Activated CD4-positive, alpha-beta T cell treated with anti-CD3 and anti-CD28 coated beads for 4 hours (primary cell): ENCODE measurements at regions not wholly inside any gene's neighbourhood (a gene's known extent, or its start where the extent isn't known, plus 50 kb on each side); places are given as distances from the start of the nearest gene placed in this dataset.
"Not testable (repeated sequence)": the region's sequence is repeated elsewhere in the genome, so short reads cannot be mapped to it uniquely, and the experiment has no call there.

Experiments
- DNase-seq, 2 donors: peaks; one replicate each; pipeline ENCODE4 v3.0.0-alpha.2; 2020

DNA sequence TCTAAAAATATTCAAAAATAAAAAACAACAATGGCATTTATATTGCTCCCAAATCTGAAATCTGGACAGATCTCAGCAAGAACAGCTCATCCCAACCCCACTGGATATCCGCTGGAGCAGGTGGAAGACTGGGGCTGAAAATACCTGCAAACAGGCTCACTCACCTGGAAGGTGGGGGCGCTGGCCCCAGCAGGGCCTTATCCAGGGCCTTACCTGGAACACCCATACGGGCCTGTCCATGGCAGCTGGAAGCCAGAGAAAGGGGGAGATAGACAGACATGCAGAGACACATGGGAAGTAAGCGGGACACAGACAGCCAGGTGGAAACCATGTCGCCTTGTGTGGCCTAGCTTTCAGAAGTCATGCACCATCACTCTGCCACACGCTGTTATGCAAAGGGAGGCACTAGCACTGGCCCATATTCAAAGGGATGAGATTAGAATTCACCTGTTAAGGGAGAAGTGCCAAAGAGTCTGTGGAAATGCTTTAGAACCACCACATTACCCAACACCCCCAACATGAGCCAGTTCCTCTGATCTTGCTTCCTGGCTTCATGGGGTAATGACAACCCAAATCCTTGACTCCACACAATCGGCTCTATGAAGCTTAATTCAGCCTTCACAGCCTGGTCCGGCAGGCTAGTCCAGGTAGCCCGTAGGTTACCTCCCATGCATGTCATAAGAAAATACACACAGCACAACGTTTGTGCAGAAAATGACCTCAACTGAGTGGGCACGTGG is 99.0 kb upstream of the CDYL start:
- no peak for DNase-seq

DNA sequence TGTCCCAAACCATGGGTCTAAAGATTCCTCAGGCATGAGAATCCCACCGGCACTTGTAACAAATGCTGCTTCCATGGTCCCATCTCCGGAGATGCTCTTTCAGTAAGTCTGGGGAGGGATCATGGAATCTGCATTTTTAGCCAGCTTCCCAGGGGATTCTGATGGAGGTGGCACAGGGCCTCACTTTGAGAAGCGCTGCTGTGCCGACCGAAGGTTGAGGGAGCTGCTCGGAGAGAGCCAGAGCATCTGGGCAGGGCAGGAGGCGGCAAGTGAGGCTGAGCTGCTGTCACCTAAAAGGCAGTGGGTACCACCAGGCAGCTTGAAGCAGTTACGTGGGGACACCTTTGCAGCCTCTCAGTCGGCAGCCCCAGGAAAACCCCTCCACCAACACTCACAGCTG is 100.2 kb upstream of the CDYL start:
- DNase-seq: no peak

DNA sequence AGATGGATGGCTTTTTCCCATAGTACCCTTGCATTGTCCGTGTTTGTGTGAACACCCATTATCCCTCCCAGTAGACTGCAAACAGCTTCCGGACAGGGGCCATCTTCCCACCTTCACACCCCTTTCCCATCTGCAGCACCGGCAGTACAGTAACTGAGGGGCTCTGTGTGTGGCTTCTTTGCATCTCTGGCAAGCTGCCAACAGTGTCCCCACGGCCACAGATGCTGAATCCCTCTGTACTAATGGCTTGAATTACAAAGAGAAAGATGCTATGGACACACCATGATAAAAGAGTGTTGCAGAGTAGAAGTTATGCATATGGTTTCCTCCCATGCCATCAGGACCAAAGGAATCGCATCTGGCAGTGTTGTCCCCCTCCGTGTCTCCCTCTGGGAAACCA is 101.1 kb upstream of the CDYL start:
- no peak for DNase-seq

DNA sequence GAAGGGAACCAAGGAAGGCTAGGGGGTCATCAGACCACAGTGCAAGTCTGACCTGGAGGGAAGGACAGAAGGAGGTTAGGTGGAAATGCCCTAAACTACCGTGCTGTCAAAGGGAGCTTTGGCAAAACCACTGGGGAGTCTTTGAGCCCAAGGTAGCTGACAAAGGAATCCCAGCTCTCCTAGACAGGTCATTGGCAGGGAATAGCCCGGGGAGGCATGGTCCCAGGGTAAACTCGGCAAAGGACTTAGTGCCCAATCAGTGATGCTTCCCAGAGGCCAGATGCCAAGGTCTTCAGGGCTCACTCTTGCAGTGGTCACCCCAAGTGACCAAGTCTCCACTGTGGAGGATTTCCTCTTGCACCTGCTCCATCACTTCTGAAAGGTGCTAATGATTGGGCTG is 102.3 kb upstream of the CDYL start:
- DNase-seq: no peak

DNA sequence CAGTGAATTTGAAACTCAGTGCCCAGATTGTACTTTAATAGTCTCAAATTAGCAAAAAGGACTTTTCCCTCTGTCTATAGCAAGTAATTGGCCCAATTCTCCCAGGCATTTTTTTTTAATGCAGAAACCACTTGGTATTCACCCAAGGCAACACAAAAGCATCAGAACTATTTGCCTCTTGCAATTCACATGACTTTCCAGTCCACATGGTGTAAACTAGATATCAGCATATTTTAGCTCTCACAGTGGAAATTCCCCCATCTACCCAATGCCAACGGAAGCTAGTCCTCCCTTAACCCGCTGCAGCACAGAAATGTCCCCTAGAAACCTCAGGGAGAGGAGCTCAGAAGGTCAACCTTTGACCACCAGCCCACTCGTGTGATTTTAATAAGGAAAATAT is 103.4 kb upstream of the CDYL start:
- no peak for DNase-seq

DNA sequence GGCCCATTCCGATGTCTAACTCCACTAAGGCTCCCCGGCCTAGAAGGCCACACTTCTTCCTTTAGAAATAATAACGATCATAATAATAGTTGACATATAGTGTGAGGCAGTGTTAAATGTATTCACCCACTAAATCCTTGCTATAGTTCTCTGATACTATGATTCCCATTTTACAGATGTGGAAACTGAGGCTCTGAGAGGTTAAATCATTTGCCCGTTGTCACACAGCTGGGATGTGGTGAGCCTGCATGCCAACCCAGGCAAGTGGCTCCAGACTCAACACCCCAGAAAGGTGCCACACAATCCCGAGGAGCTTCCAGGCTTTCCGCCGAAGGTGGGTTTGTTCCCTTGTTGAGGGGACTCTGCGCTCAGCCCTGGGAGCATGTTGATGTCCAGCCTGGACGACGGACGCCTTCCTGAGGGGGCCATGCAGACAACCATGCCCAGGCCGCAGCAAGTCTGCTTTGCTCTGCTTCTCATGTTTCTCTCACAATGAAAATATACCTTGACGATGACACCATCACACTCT is 104.6 kb upstream of the CDYL start:
- no peak for DNase-seq

DNA sequence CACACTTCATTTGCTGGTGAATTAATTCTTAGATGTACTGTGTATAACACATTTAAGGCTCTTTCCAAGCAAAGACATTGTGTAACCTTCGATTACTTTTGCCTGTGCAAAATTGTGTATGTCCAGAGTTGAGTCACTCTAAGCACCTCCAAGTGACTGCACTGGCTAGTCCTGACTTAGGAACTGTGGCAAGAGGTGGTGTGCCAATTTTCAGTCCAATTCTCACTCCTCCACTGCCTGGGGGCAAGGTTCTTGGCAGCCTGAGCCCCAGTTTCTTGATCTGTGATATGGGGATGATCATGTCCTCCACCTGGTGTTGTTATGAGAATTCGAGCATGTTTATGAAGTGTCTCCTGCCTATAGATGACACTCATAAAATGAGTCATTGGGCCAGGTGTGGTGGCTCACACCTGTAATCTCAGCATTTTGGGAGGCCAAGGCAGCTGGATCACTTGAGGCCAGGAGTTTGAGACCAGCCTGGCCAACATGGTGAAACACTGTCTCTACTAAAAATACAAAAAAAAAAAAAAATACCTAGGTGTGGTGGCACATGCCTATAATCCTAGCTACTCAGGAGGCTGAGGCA is 105.3 kb upstream of the CDYL start:
- no peak for DNase-seq

DNA sequence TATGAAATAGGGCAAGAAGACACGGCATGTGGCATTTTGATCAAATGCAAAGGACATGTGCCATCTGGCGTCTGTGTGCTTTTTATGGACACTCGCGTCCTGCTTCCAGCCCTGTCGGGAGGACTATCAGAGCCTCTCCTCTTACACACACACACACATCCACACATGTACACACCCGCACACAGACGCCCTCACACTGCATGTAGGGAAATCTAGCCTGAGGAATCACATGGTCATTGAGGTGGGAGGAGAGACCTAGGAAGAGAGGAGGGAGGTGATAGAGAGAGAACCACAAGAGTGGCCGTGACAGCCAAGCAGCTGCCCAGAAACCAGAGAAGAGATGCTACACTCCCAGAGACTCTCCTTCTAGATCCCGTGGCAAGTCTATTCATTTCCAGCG is 105.9 kb upstream of the CDYL start:
- no peak for DNase-seq

DNA sequence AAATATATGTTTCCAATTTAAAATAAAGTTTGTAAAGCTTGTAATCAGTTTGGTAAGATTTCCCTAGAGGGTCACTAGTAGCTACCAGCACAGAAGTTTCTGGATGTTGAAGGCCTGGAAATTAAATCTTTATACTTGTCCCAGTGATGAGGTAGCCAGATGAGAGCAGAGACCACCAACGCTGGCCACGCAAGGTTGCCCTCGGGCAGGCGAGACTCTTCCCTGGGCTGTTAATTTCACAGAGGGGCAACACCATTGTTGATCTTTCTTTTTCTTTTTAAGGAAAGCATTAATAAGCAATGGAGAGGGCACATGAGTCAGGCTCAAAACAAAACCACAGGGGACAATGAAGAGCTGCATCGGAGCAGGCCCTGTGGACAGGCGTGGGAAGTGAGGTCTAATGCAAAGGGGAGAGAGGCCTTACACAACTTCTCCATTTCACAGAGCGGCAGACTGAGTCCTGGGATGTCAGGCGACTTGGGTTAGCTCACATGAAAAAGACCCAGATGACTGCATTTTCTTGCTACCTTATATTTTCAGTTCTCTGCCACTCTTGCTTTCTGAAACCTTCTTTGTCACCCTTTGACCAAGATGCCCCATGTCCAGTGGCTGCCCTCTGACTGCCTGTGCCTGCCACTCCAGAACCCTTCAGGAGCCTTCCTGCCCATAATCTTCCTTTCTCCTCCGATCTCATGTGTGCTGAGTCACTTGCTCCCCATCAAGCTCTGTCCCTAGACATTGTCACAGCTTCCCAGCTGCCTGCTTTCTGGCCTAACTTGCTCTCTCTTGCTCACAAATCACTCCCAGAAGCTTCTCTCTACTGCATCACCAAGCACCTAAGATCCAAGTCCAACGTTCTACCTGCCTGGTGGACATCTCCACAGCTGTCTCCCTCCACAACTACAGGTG is 107.7 kb upstream of the CDYL start:
- DNase-seq: no peak

DNA sequence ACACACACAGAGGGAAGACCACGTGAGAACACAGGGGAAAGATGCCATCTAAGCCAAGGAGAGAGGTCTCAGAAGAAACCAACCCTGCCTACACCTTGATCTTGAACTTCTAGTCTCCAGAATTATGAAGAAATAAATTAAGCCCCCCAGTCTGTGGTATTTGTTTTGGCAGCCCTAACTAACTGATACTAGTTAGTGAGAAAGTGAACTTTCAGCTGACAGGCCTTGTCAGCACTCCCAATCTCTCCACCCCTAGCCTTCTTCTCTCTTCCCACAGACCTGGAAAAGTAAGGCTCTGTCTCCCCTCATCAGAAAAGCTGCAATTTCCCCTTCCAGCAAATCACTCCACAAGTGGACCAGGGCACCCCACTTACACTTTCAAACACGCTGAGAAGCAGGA is 108.6 kb upstream of the CDYL start:
- DNase-seq: no peak

DNA sequence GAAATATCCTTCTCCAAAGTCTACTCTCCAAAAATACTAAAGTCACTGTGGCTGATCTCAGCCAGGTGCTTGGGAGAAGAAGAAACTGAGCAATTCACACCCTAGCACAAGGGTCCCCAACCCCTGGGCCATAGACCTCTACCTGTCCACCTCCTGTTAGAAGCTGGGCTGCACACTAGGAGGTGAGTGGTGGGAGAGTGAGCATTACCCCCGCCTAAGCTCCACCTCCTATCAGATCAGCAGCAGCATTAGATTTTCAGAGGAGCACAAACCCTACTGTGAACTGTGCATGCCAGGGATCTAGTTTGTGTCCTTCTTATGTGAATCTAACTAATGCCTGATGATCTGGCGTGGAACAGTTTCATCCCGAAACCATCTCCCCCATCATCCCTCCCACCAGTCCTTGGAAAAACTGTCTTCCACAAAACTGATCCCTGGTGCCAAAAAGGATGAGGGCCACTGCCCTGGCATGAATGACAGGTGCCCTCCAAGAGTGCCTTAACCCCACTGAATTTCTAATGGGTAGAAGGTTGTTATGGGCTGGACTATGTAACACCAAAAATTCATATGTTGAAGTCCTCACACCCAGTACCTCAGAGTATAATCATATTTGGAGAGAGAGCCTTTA is 109.2 kb upstream of the CDYL start:
- no peak for DNase-seq

DNA sequence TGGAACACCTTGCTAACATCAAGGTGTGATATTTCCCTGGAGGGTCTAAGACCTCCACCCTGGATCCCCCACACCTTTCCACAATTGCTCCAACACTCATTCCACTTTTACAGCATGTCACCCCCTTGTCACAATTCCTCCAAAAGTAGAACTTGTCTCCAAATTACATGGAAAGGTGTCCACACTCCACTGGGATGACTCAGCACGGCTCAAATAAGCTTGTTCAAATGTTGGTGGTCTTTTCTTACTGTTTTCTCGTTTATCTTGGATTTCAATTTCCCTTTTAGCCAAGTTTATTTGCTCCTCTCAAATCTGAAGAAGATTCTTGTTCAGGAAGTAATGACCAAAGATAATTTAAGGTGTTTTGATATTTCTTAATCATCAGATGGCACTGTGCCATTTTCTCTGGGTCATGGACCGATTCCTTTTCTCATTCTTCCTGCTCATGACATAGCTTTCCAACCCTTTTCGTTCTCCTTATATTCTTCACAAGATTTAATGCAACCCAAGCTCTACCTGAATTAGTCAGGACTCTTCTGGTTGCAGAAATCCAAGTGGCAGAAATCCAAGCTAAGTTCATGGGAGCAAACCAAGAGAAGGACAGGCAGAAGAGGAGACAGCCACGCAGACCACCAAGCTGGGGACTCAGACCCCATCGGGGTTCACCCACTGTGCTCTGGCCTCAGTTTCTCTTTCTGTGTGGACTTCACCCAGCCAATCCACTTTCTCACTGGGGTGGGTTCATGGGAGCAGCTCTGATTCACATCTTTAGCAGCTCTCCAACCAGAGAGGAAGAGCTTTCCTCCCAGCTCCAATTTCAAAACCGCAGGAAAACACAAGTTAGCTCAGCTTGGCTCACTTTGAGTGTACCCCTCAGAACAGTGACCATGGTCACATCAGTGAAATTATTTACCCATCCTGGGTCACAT is 110.5 kb upstream of the CDYL start:
- no peak for DNase-seq

DNA sequence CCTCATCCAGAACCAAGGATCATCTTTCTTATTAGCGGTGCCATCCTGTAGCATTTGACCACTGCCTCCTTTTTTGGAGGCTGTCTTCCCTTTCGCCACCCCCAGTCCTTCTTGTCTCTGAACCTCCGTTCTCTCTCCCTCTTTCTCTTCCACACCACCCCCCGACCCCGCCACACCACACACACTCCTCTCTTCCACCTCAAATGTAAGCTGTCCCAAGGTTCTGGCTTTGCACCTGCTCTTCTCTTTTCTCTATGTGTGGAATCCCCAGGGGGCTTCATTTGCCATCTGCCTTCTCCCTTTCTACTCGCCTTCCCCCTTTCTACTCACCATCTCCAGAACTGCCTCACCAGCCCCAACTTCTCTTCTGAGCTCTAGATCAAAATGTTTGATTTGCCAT is 111.3 kb upstream of the CDYL start:
- DNase-seq: no peak

DNA sequence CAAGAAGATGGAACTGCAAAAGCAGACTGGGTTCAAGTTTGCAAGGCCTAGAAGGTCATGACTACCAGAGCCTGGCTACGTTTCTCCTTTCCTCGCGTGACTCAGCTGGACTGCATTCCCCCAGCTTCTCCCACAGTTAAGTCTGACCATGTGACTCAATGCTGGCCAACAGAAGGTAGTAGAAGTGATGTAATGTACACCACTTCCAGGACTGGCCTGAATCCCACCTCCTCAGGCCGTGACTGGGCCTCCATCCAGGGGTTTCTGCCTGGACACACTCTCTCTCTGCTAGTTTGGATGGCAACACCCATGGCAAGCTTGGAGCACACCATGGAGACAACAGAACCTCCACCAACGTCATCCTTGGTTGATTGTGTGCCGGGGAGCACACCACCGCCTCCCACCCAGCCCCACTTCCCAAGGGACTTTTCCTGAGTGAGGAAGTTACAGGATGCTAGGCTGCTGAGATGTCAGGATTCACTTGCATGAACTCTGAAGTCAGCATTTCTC is 112.0 kb upstream of the CDYL start:
- DNase-seq: no peak

DNA sequence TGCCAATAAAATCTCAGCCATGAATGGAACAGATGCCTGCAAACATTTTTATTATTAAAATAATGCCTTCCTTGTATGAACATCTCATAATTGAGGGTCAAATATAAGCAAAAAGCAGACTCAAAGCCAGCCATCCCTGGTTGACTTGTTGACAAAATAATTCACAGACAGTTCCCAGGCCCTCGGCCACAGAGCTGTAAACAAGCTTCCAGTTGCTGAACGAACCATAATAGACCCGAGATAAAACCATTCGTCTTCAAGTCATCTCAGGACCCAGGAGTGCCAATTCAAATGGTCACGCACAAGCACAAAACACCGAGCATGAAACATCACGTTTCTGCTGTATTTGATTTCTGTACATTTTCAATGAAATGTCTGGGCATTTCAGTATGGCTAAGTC is 113.3 kb upstream of the CDYL start:
- DNase-seq: no peak

DNA sequence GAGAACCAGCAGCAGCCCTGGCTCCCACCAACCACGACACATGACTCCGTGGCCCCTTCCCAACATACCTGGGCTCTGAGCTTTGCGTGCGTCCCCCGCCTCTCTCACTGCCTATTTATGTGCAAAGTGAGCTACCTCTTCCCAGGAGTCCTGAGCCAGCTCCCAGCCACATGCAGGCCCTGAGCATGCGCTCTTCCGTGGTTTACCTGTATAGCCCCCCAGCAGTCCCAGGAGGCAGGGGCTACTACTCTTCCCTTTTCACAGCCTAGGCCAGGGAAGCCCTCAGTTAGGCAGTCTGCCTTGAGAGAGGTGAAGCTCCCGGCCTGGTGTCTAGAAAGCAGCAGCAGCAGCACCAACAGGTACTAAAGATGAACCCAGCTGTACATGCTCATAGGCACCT is 114.8 kb upstream of the CDYL start:
- DNase-seq: no peak

DNA sequence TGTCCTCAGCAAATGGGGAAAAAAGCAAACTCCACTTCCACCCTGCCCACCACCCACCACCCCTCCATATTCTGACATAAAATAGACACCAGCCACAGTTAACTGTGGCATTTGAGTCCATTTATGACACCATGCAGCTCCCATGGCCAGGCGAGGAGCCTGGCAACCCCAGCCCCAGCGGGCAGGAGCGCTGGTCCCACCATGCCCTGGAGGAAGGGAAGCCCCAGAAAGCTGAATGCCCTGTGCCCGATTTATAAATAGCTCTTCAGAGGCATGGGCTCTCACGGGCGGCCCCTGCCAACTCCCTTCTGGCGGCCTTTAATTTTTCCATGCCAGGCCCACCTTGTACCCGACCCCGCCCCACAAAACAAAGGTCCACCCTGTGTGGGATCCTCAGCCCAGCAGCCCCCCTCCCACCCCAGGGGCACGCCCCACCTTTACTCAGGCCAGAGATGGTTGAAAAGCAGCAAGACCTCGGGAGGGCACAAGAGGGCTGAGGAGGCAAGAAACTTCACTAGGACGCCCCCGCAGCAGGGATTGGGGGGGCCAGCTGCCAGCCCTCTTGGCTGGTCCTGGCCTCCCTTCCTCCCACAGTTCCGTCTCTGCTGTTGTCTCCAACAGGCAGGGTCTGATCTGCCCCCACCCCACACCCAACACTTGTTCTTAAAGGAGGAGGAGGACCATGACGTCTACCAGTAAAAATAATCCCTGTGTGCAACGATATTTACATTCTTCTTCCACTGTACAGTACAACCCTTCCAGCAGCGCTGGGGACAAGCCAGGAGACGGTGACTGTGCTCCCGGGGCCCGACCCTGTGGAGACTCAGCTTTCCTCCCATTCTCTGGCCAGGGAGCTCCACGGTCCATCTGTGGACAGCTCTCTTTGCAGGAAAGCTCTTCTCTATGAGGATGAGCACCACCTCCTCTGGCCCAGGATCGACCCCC is 115.6 kb upstream of the CDYL start:
- DNase-seq: no peak

DNA sequence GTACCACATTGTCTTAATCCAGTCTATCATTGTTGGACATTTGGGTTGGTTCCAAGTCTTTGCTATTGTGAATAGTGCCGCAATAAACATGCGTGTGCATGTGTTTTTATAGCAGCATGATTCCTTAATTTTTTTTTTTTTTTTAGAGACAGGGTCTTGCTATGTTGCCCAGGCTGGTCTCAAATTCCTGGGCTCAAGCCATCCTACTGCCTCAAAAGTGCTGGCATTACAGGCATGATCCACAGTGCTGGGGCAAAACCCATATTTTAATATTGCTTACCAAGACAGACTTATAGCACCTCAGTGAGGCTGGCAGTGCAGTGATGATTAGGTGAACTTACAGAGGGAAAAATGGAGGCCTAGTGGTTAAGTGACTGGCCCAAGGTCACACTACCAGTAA is 116.5 kb upstream of the CDYL start:
- DNase-seq: not testable (repeated sequence)

DNA sequence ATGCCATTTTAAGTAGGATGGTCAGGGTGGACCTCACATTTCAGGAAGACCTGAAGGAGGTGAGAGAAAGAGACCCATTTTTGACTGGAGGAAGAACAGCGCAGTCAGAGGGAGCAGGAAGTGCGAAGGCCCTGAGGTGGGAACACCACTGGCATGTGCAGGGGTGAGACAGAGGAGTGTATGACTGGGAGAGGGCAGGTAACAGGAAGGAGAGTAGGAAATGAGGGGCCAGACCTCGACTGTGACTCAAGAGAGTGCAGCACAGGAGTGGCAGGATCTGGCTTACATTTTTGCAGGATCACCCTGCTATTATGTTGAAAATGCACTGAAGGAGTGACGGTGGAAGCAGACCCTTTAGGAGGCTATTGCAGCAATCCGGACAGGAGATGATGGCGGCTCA is 117.7 kb upstream of the CDYL start:
- DNase-seq: no peak

DNA sequence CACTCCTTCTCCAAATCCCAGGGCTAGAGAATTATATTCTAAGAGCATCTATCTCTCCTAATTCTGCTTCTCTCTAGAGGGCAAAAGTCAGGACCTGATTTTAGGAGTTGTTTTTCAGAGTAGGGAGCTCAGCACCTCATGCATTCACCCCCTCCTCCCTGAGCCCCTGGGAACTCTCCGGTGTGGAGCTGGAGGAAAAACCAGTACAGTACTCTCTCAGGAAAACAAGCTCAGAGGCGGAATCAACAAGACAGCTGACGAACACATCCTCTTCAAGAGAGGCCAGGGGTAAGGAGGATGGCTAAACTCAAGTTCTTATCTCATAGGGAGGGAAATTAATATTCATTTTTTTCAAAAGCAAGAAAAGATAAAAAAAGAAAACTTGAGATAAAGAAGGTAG is 120.1 kb upstream of the CDYL start:
- DNase-seq: no peak
